Bronchial epithelial cell (primary cell): ENCODE measurements at regions not wholly inside any gene's neighbourhood (a gene's known extent, or its start where the extent isn't known, plus 50 kb on each side); places are given as distances from the start of the nearest gene placed in this dataset.

ENCODE experiments used
- DNase-seq: peaks from one replicate; pipeline ENCODE4 v3.0.0-alpha.2; 2010; ENCODE audit warnings: low read depth
- FAIRE-seq: peaks from 2 replicates; lab custom pipeline; 2011; peaks lifted over from hg19 to GRCh38; lab: Jason Lieb, UNC
- H3K27me3 ChIP-seq: 2 replicates; pipeline ENCODE4 v1.5.1; 2011; ENCODE audit warnings: low read length; ENCODE audit not compliant: control insufficient read depth, insufficient read depth
- H3K36me3 ChIP-seq: 2 replicates; pipeline ENCODE4 v1.5.1; 2011; ENCODE audit warnings: low read length; ENCODE audit not compliant: control insufficient read depth, insufficient read depth
- H3K4me3 ChIP-seq: 2 replicates; pipeline ENCODE4 v1.5.1; 2011; ENCODE audit warnings: mild to moderate bottlenecking, low read depth, low read length, control low read depth
- CTCF ChIP-seq: IDR thresholded peaks from 2 replicates; pipeline ENCODE4 v1.5.1; 2011; ENCODE audit warnings: mild to moderate bottlenecking, moderate library complexity, low read length, control low read depth, inconsistent platforms; ENCODE audit not compliant: insufficient read depth, severe bottlenecking

- Histone ChIP-seq H3K36me3 (no peaks in the 10 kb centered on the region), H3K27me3 (no peaks in the 10 kb centered on the region), H3K4me3 (no peak overlapping the region)
- DNase-seq (no peak), FAIRE-seq (no peak)
- TF ChIP-seq CTCF: no peak
Measured at GRCh38 chr12:40431169-40431568, 206.4 kb downstream of the LRRK2 start.

GRCh38 chr12:40435251-40435650, 210.5 kb downstream of the LRRK2 start:
- Histone ChIP-seq H3K36me3 (no peaks in the 10 kb centered on the region), H3K4me3 (no peak overlapping the region), H3K27me3 (no peaks in the 10 kb centered on the region)
- TF ChIP-seq CTCF: no peak
- FAIRE-seq (no peak), DNase-seq (no peak)

- Histone ChIP-seq H3K4me3 (no peak overlapping the region), H3K27me3 (no peaks in the 10 kb centered on the region), H3K36me3 (no peaks in the 10 kb centered on the region)
- no peak for FAIRE-seq
- TF ChIP-seq CTCF: no peak
- DNase-seq: no peak
Measured at GRCh38 chr12:40435951-40436350, 211.2 kb downstream of the LRRK2 start.

GRCh38 chr12:40436564-40436963, 211.8 kb downstream of the LRRK2 start:
- DNase-seq (no peak), FAIRE-seq (no peak)
- Histone ChIP-seq H3K36me3 (no peaks in the 10 kb centered on the region), H3K4me3 (no peak overlapping the region), H3K27me3 (no peaks in the 10 kb centered on the region)
- TF ChIP-seq CTCF: no peak

GRCh38 chr12:40439771-40440492, 215.1 kb downstream of the LRRK2 start:
- TF ChIP-seq CTCF: no peak

GRCh38 chr12:40444174-40444573, 219.4 kb downstream of the LRRK2 start:
- H3K4me3 ChIP-seq: no peak overlapping the region
- no peaks in the 10 kb centered on the region for H3K27me3 ChIP-seq
- DNase-seq (no peak), FAIRE-seq (no peak)
- TF ChIP-seq CTCF: no peak
- H3K36me3 ChIP-seq: no peaks in the 10 kb centered on the region

More at GRCh38 chr12:40439771-40440492, 215.1 kb downstream of the LRRK2 start:
- Histone ChIP-seq H3K36me3 (no peaks in the 10 kb centered on the region), H3K4me3 (no peak overlapping the region), H3K27me3 (no peaks in the 10 kb centered on the region)
- DNase-seq (peak; percentile 67), FAIRE-seq (no peak)
